ENCODE measurements at regions not wholly inside any gene's neighbourhood (a gene's known extent, or its start where the extent isn't known, plus 50 kb on each side); places are given as distances from the start of the nearest gene placed in this dataset.

DNA sequence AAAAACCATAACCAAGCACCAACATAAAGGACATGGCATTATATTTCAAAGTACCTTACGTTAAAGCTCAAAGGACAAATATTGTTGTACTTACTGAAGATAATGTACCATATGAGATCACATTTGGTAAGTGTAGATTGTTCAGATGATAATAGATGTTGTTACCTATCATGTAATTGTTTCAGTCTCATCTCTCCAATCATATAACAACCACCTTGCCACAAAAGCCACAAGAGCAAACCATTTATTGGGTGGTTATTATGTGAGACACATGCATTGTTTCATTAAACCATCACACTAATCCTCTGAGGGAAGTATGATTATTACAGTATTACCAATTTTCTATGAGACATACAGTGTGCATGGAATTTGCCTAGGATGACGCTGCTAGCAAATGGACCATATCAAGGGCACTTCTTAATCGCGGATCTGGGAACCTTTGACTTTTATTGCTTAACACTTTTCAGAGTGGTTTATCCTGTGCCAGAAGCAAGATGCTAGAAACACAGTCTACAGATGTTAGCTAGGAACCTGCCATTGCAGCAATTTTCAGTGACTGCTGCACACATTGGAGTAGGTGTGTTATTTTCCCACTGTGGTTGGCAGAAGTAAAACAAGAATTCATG, 149.8 kb upstream of the AKIRIN2 start:
- DNase-seq (ENCODE audit: low spot score), result no peak

DNA sequence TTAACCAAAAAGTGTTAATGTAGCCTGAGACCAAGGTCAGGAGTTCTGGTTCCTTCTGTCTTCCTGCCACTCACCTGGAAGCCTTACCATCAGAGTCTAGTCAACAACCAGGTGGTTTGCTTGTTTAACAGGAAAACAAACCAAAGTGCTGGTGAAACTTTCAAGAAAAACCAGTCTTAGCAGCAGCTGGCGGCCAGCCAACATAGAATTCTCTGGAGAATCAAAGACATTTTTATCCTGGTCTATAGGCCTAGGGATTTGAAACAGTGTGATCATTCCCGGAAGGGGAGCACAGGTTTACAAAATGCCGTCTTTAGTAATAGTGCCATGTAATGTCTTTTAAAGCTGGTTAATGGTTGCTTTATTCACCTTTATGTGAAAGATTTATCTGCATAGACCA, 146.6 kb upstream of the AKIRIN2 start:
- DNase-seq (ENCODE audit: low spot score), result no peak

DNA sequence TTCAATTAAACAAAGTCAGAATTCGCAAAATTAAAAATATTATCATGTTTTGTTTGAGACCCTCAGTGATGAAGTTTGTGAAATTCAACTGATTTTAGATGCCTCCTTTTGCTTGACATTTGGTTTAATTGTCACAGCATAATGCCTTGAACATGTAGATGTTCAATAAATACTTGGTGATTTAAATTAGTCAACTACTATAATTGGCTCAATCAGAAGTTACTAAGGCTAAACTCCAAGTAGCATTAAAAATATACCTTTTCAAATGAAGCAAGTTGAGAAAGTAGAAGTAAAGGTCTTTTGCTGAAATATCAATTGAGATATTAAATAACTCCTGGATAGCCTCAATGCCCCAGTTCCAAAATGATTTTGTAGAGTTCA, 145.8 kb upstream of the AKIRIN2 start:
- no peak for DNase-seq (ENCODE audit: low spot score)

DNA sequence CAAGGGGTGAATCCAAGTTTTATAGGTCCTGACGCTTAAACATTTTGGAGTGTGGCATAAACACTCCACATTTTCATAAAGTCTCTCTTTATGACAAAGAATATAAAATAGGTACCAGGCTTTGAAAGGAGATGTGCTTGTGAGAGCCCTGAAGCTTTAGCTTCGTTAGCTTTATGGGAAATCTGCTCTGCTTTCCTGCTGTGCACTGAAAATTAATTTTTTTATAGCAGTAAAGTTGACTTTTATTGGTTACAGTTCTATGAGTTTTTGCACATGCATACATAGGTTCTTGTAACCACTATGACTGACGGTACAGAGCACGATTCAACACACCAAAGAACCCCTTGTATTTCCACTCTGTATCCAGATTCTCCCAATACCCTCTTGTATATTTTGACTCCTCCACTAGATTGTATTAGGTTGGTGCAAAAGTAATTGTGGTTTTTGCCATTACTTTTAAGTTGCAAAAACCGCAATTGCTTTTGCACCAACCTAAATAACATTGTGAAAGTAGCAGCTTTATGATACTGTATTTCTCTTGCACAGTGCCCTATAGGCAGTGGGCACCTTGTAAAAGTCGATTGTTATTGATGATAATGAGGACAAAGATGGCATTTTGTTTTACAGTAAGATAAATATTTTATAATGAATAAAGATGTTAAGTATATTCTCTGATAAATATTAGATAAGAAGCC, 145.2 kb upstream of the AKIRIN2 start:
- DNase-seq (ENCODE audit: low spot score), result no peak

DNA sequence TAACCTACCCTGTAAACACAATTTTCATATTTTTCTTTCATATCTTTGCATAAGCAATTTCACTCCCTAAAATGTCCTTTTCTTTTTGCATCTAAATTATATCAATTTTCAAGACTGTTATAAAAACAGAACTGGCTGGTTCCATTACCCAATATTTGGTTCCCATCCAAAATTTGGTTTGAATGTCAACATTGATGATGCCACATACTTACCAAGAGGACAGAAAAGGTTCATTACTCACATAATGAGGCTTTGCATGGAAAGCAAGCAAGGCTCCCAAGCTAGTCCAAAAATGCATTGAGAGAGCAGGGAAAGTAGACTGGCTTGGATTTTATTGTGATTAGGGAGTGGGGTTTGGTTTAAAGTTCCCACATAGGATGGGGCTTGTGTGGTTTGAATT, 144.4 kb upstream of the AKIRIN2 start:
- no peak for DNase-seq (ENCODE audit: low spot score)

DNA sequence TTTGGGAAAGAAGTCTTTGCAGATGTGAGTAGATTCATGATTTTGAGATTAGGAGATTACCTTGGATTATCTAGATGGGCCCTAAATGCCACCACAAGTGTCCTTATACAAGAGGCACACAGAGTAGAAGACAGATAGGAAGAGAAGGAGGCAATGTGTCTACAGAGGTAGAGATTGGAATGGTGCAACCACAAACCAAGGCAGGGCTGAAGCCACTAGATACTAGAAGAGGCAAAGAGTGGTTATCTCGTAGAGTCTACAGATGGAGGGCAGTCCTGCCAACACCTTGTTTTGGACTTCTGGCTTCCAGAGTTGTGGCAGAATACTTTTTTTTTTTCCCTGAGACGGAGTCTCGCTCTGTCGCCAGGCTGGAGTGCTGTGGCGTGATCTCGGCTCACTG, 138.3 kb upstream of the AKIRIN2 start:
- no peak for DNase-seq (ENCODE audit: low spot score)

DNA sequence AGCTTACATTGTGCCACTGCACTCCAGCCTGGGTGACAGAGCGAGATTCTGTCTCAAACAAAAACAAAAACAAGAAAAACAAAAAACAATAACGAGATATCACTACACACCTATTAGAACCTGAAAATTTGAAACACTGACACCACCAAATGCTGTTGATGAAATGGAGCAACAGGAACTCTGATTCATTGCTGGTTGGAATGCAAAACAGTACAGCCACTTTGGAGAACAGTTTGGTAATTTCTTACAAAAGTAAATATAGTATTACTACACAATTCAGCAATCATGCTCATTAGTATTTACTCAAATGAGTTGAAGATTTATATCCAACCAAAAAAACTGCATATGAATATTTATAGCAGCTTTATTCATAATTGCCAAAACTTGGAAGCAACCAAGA, 135.8 kb upstream of the AKIRIN2 start:
- DNase-seq (ENCODE audit: low spot score), result no peak

DNA sequence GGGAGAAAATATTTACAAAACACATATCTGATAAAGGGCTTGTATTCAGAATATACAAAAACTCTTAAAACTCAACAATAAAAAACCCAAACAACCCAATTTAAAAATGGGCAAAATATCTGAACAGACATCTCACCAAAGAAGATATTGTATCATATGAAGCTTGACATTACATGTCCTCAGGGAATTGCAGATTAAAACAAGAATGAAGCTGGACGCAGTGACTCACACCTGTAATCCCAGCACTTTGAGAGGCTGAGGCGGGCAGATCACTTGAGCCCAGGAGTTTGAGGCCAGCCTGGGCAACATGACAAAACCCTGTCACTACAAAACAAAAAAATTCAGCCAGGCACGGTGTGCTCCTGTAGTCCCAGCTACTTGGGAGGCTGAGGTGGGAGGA, 135.4 kb upstream of the AKIRIN2 start:
- DNase-seq (ENCODE audit: low spot score), result no peak

DNA sequence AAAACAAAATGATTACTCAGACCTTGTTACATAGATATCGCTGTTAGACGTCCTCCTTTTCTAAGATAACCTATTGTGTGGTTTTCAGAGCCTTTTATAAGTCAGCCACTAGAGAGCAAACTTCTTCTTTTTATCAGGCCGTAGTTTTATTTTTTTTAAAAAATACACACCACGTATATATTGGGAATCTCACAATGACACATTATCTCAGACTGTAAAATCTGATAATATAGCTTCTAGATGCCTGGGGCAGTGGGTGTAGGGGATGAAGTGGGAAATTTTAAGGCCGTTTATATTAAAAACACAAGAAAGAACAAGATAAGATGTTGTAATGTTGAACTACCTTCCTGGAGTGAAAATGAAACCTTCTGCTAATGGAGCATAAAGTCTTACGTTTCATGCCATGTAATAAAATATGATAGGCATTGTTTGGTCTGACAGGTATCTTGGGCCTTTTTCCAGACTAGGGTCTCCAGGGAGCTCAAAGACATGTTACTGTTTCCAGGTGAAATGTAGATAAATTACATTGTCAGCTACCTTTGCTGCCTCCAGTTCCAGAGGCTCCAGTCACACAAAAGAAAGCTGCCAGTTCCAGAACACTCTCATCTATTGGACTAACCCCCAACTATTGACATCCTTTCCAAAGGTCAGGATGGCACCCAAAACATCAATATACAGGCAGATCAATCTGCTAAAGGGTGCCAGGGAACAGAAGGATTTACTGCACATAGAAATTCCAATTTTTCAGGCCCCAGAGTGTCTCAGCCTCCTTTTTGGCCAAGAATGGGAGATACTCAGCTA, 130.2 kb upstream of the AKIRIN2 start:
- no peak for DNase-seq (ENCODE audit: low spot score)

DNA sequence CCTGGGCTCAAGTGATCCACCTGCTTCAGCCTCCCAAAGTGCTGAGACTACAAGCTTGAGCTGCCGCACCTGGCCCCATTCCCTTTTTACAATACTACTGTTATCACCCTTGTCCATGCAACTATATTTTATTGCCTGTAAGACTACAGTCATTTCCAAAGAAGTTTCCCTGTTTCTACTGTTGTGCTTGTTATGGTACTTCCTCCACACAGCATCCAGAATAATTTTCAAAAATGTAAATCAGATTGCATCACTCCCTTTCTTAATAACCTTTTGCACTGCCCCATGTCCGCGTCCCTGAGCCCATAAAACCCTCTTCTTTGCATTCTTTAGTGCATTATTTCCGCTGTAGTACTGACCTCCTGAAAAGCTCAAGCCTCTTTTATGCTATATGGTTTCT, 128.9 kb upstream of the AKIRIN2 start:
- DNase-seq (ENCODE audit: low spot score), result no peak

DNA sequence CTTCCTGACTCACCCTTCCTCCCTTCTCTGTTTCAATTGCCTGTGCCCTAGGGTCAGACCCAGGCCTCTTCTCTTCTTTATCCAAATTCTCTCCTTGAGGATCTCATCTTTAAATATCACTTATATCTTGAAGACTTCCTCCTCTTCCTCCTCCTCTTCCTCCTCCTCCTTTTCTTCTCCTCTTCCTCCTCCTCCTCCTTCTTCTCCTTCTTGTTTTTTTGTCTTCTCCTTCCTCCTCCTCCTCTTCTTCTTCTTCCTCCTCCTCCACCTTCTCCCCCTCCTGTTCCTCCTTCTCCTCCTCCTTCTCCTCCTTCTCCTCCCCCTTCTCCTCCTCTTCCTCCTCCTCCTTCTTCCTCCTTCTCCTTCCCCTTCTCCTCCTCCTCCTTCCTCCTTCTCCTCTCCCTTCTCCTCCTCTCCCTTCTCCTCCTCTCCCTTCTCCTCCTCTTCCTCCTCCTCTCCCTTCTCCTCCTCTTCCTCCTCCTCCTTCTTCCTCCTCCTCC, 127.6 kb upstream of the AKIRIN2 start:
- no peak for DNase-seq (ENCODE audit: low spot score)

DNA sequence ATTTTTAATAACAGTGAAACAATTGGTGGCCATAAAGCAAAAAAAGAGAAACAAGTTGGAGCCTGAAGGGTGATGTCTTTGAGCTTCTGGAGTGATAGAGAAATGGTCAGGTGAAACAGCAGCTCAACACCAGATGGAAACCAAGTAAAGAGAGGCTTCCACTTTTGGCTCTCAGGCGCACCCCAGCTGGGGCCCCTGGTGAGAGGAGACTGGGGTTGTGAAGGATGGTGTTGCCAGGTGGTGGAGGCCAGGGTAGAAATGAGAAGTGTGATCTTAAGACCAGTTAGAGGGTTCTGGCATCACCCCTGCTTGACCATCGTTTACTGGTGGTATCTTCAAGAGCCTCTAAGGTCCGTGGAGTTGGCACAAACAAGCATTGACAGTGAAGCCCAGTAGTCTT, 126.0 kb upstream of the AKIRIN2 start:
- DNase-seq (ENCODE audit: low spot score), result no peak

DNA sequence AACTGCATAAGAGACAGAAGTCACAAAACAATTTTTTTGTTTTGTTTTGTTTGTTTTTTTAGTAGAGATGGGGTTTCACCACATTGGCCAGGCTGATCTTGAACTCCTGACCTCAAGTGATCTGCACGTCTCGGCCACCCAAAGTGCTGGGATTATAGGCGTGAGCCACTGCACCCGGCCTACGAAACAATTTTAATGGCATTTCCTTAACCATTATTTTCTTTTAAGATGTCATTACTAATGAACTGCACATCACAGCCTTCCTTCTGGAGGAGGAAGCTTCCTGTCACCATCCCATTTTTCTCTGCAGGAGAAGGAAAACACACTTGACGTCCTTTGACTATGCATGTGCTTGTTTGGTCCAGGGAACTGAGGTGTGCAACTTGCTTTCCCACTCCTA, 125.3 kb upstream of the AKIRIN2 start:
- DNase-seq (ENCODE audit: low spot score), result no peak

DNA sequence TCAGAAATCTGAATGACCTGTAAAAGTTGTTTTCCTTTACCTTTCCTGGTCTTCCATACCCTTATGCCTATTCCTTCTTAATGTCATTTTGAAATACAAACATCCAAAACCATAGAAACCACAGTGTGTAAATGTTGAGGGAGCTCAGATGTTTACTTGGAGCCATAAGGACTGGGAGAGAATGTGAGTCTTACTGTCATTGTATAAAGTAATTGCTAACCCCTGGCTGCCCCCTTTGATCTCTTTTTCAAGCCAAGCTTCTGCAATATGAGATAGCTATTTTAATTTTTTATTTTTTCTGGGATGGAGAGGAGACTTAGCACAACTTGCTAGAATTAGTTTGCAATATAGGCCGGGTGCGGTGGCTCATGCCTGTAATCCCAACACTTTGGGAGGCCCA, 124.4 kb upstream of the AKIRIN2 start:
- no peak for DNase-seq (ENCODE audit: low spot score)

DNA sequence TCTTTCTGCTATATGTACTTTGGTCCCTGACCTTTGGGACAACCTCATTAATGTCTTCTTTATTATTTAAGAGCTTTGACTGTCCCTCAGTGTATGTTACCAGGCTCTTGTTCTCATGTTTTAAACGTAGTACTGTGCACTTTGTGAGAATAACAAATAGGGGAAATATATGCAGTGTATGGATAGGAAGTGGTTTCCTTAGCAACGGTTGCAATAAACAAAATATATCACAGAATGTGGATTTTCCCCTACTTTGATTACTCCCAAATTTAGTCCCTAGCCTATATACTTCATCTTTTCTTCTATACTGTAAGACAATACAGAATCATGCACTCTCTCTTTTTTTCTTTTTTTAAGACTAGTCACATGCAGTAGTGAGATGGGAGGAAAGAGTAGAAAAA, 123.8 kb upstream of the AKIRIN2 start:
- no peak for DNase-seq (ENCODE audit: low spot score)

DNA sequence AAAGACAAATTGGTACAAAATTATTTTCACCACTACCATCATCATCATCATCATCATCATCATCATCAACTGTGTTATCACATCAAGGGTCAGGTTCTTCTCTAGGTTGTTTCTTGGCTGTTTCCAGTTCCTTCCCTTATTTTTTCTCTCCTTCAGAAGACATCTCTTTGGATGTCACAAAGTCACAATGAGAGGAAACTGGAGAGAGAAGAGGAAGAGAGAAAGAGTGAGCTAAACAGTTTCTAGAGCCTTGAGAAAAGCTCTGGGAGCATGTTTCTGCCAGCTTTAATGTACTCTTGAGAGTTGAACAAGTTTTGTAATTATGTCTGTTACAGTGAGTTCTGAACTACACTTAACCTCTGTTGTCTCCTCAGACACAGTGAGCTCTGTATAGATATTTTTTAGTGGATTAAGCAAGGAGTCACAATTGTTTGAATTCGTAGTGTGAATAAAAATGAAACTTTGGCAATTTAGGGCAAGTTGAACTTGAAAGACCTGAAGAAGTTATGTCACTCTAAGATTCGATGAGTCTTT, 123.0 kb upstream of the AKIRIN2 start:
- no peak for DNase-seq (ENCODE audit: low spot score)

DNA sequence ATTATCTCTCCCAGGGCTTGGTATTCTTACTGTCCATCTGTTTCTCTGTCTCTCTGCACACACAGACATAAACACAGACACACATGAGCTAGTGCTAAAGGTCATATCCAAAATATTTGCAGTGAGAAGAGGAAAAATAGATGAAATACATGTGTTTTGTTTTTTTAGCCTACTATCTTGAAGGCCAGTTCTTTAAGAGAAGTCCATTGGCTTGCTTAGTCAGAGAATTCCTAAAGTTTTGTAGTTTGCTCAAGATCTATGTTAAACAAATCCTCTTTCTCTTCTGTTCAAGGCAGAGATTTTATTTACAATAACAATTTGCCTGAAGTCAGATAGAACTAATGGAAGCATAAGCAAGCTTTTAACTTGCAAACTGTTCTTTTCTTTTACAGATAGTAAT, 120.0 kb upstream of the AKIRIN2 start:
- DNase-seq (ENCODE audit: low spot score), result no peak

DNA sequence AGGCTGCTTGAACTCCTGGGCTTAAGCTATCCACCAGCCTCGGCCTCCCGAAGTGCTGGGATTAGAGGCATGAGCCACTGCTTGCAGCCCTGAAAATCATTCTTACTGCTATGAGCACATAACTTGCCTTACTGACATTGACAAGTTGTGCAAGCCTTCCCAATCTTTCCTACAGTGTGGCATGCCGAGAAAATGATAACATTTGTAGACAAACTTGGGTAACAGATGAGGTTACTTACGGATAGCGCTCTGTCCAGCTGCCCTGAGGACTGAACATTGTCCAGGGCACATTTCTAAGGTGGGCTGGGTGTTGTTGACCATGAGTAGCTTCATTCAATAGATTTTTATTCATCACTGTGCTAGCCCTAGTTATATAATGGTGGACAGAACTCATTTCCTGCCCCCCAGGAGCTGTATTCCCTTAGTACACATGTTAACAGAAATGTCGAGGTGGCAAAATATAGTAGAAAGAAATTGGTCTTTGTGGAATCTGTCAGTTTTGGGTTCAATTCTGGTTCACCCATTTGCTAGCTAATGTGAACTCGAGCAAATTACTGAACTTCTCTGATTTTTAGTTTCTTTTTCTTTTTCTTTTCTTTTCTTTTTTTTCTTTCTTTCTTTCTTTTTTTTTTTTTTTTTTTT, 118.4 kb upstream of the AKIRIN2 start:
- no peak for DNase-seq (ENCODE audit: low spot score)

DNA sequence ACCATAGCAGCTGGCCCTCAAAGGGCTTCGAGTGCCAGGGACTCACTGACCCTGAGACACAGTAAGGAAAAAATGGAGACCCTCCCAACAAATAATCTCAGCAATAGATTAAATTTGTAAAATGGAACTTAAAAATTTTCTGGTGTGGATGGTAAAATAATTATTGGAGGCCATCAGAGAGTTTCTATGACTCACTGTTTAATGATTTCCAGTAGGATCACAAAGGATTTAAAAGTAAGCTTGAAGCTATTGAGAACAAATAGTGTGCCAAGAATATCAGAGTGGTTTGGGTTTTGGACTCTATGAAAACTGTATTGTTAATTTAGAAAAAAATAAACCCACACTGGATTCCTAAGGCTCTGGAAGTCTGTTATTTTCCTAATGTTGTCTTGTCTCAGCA, 115.2 kb upstream of the AKIRIN2 start:
- no peak for DNase-seq (ENCODE audit: low spot score)

DNA sequence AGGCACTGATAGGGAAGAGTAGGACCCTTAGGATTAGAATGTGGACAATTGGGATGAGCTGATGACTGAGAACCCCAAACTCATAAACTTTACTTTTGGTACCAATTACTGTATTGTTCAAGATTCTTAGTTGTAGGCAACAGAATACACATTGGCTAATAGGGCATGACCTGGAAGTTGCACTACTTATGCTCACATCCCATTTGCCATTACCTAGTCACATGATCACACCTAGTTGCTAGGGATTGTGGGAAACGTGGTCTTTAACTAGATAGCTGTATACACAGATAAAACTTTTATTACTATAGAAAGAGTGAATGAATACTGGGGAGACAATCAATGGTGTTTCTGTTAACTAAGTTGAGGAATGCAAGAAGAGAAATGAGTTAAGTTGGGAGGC, 113.4 kb upstream of the AKIRIN2 start:
- DNase-seq (ENCODE audit: low spot score), result no peak

DNA sequence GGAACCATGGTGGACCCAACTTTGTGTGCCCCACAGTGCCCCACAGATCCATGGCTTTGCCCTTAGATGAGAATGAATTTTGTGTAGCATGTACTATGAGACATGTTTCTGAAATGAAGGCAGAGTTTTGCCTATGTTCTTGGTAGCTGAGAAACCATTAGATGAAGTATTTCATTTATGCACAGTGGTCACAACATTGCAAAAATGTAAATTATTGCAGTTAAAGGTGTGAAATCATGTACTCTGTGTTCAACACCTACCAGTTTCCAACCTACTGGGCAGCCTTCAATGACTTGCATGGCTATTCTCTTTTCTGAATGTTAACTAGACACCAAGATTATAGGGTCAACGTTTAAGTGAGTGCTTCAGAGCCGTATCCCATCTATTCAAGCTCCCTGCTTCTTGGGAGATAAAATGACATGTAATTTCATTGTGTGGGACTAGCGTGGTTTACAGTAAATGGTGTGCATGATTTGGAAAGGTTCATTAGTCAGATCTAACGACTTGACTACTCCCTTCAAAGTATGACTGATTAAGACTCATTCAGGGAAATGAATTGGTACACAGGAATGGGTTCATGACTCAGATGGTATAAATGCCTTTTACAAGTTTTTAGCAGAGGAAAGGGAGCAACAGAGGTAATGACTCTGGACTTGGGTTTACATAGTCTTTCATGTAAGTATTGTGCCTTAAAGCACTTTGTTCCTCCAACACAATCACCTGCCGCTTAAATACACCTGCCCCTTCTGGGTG, 106.1 kb upstream of the AKIRIN2 start:
- DNase-seq (ENCODE audit: low spot score), result no peak

DNA sequence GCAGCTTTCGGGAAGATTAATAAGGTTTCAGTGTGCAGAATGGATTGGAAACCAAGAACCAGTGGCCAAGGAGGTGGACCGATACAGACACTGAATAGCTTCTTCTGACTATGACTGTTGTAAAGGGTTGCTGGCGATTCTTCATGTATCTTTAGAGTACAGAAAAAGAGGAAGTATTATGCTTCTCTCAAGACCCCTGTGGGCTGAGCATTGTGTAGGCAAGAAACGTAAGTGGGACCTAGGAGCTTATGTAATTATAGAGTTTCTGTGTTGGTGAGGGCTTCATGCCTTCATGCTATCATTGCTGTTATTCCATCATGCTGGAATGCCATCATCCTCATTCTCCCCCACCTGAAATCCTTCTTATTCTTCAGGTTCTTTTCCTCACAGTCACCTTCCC, 105.4 kb upstream of the AKIRIN2 start:
- no peak for DNase-seq (ENCODE audit: low spot score)
